Myocyte (in vitro differentiated cells): ENCODE measurements at regions not wholly inside any gene's neighbourhood (a gene's known extent, or its start where the extent isn't known, plus 50 kb on each side); places are given as distances from the start of the nearest gene placed in this dataset.
"Not testable (repeated sequence)": the region's sequence is repeated elsewhere in the genome, so short reads cannot be mapped to it uniquely, and the experiment has no call there.

ENCODE experiments used
- DNase-seq: peaks from one replicate; pipeline ENCODE4 v3.0.0-alpha.2; 2012; ENCODE audit warnings: low read depth

GRCh38 chr13:31517599-31517998 lies 221.7 kb upstream of the RXFP2 start:
- no peak for DNase-seq

- no peak for DNase-seq
Observed at GRCh38 chr13:31518645-31519044, 220.7 kb upstream of the RXFP2 start.

GRCh38 chr13:31521435-31521834 lies 217.9 kb upstream of the RXFP2 start:
- peak; percentile 41 for DNase-seq

- DNase-seq = peak; percentile 88
Observed at GRCh38 chr13:31522396-31522795, 216.9 kb upstream of the RXFP2 start.

- no peak for DNase-seq
Observed at GRCh38 chr13:31528176-31528575, 211.2 kb upstream of the RXFP2 start.

- no peak for DNase-seq
Observed at GRCh38 chr13:31528758-31529157, 210.6 kb upstream of the RXFP2 start.

GRCh38 chr13:31530922-31531321 lies 208.4 kb upstream of the RXFP2 start:
- no peak for DNase-seq

- DNase-seq = no peak
Observed at GRCh38 chr13:31537052-31537451, 202.3 kb upstream of the RXFP2 start.

GRCh38 chr13:31538067-31539042 lies 201.0 kb upstream of the RXFP2 start:
- peak; percentile 44 for DNase-seq

GRCh38 chr13:31540281-31540680 lies 199.0 kb upstream of the RXFP2 start:
- no peak for DNase-seq

GRCh38 chr13:31543190-31543589 lies 196.1 kb upstream of the RXFP2 start:
- DNase-seq = no peak

- peak; percentile 32 for DNase-seq
Observed at GRCh38 chr13:31545616-31546015, 193.7 kb upstream of the RXFP2 start.

GRCh38 chr13:31556376-31556775 lies 182.9 kb upstream of the RXFP2 start:
- DNase-seq = peak; percentile 75

- not testable (repeated sequence) for DNase-seq
Observed at GRCh38 chr13:31584221-31584620, 155.1 kb upstream of the RXFP2 start.

GRCh38 chr13:31587698-31588266 lies 151.5 kb upstream of the RXFP2 start:
- peak; percentile 1 for DNase-seq

- no peak for DNase-seq
Observed at GRCh38 chr13:31588316-31588715, 151.0 kb upstream of the RXFP2 start.

- peak; percentile 9 for DNase-seq
Observed at GRCh38 chr13:31588893-31589292, 150.4 kb upstream of the RXFP2 start.

GRCh38 chr13:31591642-31592233 lies 147.6 kb upstream of the RXFP2 start:
- no peak for DNase-seq

- DNase-seq = no peak
Observed at GRCh38 chr13:31594056-31594455, 145.3 kb upstream of the RXFP2 start.

- DNase-seq = peak; percentile 33
Observed at GRCh38 chr13:31595563-31595962, 143.8 kb upstream of the RXFP2 start.

- no peak for DNase-seq
Observed at GRCh38 chr13:31598990-31599389, 140.3 kb upstream of the RXFP2 start.
